B cell (primary cell): ENCODE measurements at regions not wholly inside any gene's neighbourhood (a gene's known extent, or its start where the extent isn't known, plus 50 kb on each side); places are given as distances from the start of the nearest gene placed in this dataset.

Source experiments
- ATAC-seq: fragments of 200-7000 bp; cut with Tn5 transposase; one replicate; pipeline ENCODE4 v1.10.0; 2021; ENCODE audit warnings: low read depth, mild to moderate bottlenecking, moderate number of reproducible peaks, moderate library complexity
- CTCF ChIA-PET: fragments of 350-600 bp; sonication (Branson Sonifier 250); formaldehyde crosslinking; loops from one replicate; lab custom pipeline; 2021; ENCODE audit warnings: antibody characterized with exemption, inconsistent platforms; lab: Charles Lee
- POLR2A ChIA-PET: fragments of 350-600 bp; sonication (Branson Sonifier 250); formaldehyde crosslinking; loops from one replicate; lab custom pipeline; 2021; ENCODE audit warnings: antibody characterized with exemption; lab: Charles Lee
- DNase-seq: peaks from one replicate; pipeline ENCODE4 v3.0.0; 2013
- H2AFZ ChIP-seq: 2 replicates; pipeline ENCODE4 v1.6.1; 2012; ENCODE audit warnings: mild to moderate bottlenecking, low read depth, low read length; ENCODE audit not compliant: insufficient read depth, poor library complexity, severe bottlenecking
- H3K27ac ChIP-seq, 2 donors: 1 replicate in 1 of 2; 2 replicates in 1 of 2; pipeline ENCODE4 v1.5.1; 2012 to 2013; ENCODE audit warnings: low read length in 2 of 2, mild to moderate bottlenecking in 2 of 2, moderate library complexity in 1 of 2
- H3K27me3 ChIP-seq, 4 experiments: fragments of 200-600 bp in 1 of 4; sonication (generic) in 1 of 4; replicated peaks in 1 of 4; 1 replicate in 2 of 4; 2 replicates in 2 of 4; pipeline versions ENCODE4 v1.6.1 to v1.7.0; 2013 to 2016; ENCODE audit warnings: low read length in 3 of 4, mild to moderate bottlenecking in 2 of 4, mixed read lengths in 1 of 4, moderate library complexity in 1 of 4; ENCODE audit not compliant: insufficient read depth in 4 of 4, control insufficient read depth in 3 of 4; ENCODE audit errors: control extremely low read depth in 1 of 4
- H3K36me3 ChIP-seq, 2 experiments: replicated peaks in 1 of 2; 1 replicate in 1 of 2; 2 replicates in 1 of 2; pipeline versions ENCODE4 v1.6.1 to v1.7.1; 2013; ENCODE audit warnings: low read length in 1 of 2; ENCODE audit not compliant: insufficient read depth in 2 of 2, control insufficient read depth in 1 of 2; ENCODE audit errors: control extremely low read depth in 1 of 2, extremely low read depth in 1 of 2
- H3K4me1 ChIP-seq, 2 donors: fragments of 200-600 bp in 1 of 2; sonication (generic) in 1 of 2; 1 replicate in 1 of 2; 2 replicates in 1 of 2; pipeline versions ENCODE4 v1.5.1 to v1.6.1; 2013 to 2017; ENCODE audit warnings: low read length in 2 of 2; ENCODE audit not compliant: control insufficient read depth in 2 of 2, insufficient read depth in 2 of 2
- H3K4me2 ChIP-seq: replicated peaks from 2 replicates; pipeline ENCODE3; 2012; ENCODE audit warnings: mild to moderate bottlenecking, low read depth, low read length; ENCODE audit not compliant: poor library complexity, severe bottlenecking
- H3K4me3 ChIP-seq, 5 experiments: fragments of 200-600 bp in 1 of 5; sonication (generic) in 1 of 5; 1 replicate in 3 of 5; 2 replicates in 2 of 5; pipeline versions ENCODE4 v1.5.1 to v1.7.0; 2011 to 2016; ENCODE audit warnings: low read length in 4 of 5, mild to moderate bottlenecking in 4 of 5, low read depth in 2 of 5, control low read depth in 1 of 5, moderate library complexity in 1 of 5; ENCODE audit not compliant: insufficient read depth in 1 of 5; ENCODE audit errors: control extremely low read depth in 1 of 5, extremely low read depth in 1 of 5
- H3K79me2 ChIP-seq: fragments of 200-600 bp; sonication (generic); one replicate; pipeline ENCODE4 v1.6.0; 2016; ENCODE audit warnings: low read length; ENCODE audit not compliant: control insufficient read depth, insufficient read depth
- H3K9ac ChIP-seq: fragments of 200-600 bp; sonication (generic); 2 replicates; pipeline ENCODE4 v1.6.1; 2017; ENCODE audit warnings: mild to moderate bottlenecking, low read length, moderate library complexity
- H3K9me3 ChIP-seq, 3 donors: one replicate each; pipeline versions ENCODE4 v1.6.1 to v1.7.1; 2013; ENCODE audit warnings: low read length in 2 of 3; ENCODE audit not compliant: control insufficient read depth in 2 of 3, insufficient read depth in 1 of 3; ENCODE audit errors: control extremely low read depth in 1 of 3
- H4K20me1 ChIP-seq: 2 replicates; pipeline ENCODE4 v1.6.0; 2012; ENCODE audit warnings: mild to moderate bottlenecking, low read length; ENCODE audit not compliant: insufficient read depth, control insufficient read depth, poor library complexity, severe bottlenecking
- H3K27ac Mint-ChIP-seq: one replicate; pipeline ENCODE4 v1.8.0; 2021; ENCODE audit warnings: mixed read lengths
- H3K27me3 Mint-ChIP-seq: one replicate; pipeline ENCODE4 v1.8.0; 2021; ENCODE audit warnings: mixed read lengths
- H3K4me1 Mint-ChIP-seq: one replicate; pipeline ENCODE4 v1.8.0; 2021; ENCODE audit warnings: mixed read lengths
- H3K4me3 Mint-ChIP-seq: one replicate; pipeline ENCODE4 v1.8.0; 2021; ENCODE audit warnings: mixed read lengths
- H3K9me3 Mint-ChIP-seq: one replicate; pipeline ENCODE4 v1.8.0; 2022; ENCODE audit warnings: mixed read lengths; ENCODE audit not compliant: insufficient read depth
- CTCF ChIP-seq: fragments of 200-600 bp; IDR thresholded peaks from one replicate; pipeline ENCODE4 v1.8.0; 2022; ENCODE audit warnings: antibody characterized with exemption, mild to moderate bottlenecking
- EZH2 ChIP-seq: IDR thresholded peaks from 2 replicates; pipeline ENCODE4 v1.6.1; 2012; ENCODE audit warnings: borderline replicate concordance, low read depth, mild to moderate bottlenecking, moderate library complexity, low read length; ENCODE audit not compliant: insufficient read depth, poor library complexity, severe bottlenecking
- WGBS: methylation state at CpG from one replicate; pipeline ENCODE4 v1.1.5; 2013; ENCODE audit warnings: missing lambda C conversion rate; ENCODE audit not compliant: insufficient coverage; 5-methylcytosine and 5-hydroxymethylcytosine counted together
- intact Hi-C: fragments of 100-400 bp; cut with micrococcal nuclease; formaldehyde crosslinking; loops from one replicate; pipeline ENCODE4 v1.10.0; 2022

- CTCF ChIA-PET = no interaction called here
- Histone ChIP-seq H3K9ac (no peak overlapping the region), H3K9me3 (no peaks in the 10 kb centered on the region), H3K27me3 (no peaks in the 10 kb centered on the region), H3K27ac (no peak overlapping the region), H3K36me3 (no peaks in the 10 kb centered on the region), H3K79me2 (no peaks in the 10 kb centered on the region), H2AFZ (no peak overlapping the region), H3K4me2 (no peak overlapping the region), H4K20me1 (no peaks in the 10 kb centered on the region), H3K4me1 (no peaks in the 10 kb centered on the region), H3K4me3 (no peak overlapping the region)
- intact Hi-C loops = no loop called here
- Mint-ChIP-seq H3K27ac (no peak overlapping the region), H3K9me3 (no peaks in the 10 kb centered on the region), H3K4me3 (no peak overlapping the region), H3K27me3 (peaks cover 4% of the 10 kb centered on the region), H3K4me1 (no peaks in the 10 kb centered on the region)
- WGBS = no CpG with 5 or more reads among the region's 1 CpG
- DNase-seq = no peak
- ATAC-seq = no peak
- TF ChIP-seq EZH2 (no peak), CTCF (no peak)
- POLR2A ChIA-PET = no interaction called here
Observed at GRCh38 chrX:22338740-22339139, 66.0 kb downstream of the CBLL2 start.

- CTCF ChIA-PET = no interaction called here
- H3K27me3 Mint-ChIP-seq = peaks cover 4% of the 10 kb centered on the region
- H3K4me3 Mint-ChIP-seq = no peak overlapping the region
- H3K27ac Mint-ChIP-seq = no peak overlapping the region
- ATAC-seq (no peak), DNase-seq (no peak)
- no peak overlapping the region for H3K27ac ChIP-seq
- no peaks in the 10 kb centered on the region for H3K9me3 Mint-ChIP-seq
- no peaks in the 10 kb centered on the region for H3K9me3 ChIP-seq
- no peaks in the 10 kb centered on the region for H3K4me1 ChIP-seq
- H3K79me2 ChIP-seq = no peaks in the 10 kb centered on the region
- no peaks in the 10 kb centered on the region for H4K20me1 ChIP-seq
- no CpG with 5 or more reads among the region's 1 CpG for WGBS
- no peak overlapping the region for H3K4me2 ChIP-seq
- POLR2A ChIA-PET = no interaction called here
- H3K4me3 ChIP-seq = no peak overlapping the region
- H3K9ac ChIP-seq = no peak overlapping the region
- intact Hi-C loops = no loop called here
- no peaks in the 10 kb centered on the region for H3K4me1 Mint-ChIP-seq
- H2AFZ ChIP-seq = no peak overlapping the region
- no peaks in the 10 kb centered on the region for H3K36me3 ChIP-seq
- no peak for TF ChIP-seq EZH2
- no peak for TF ChIP-seq CTCF
- H3K27me3 ChIP-seq = no peaks in the 10 kb centered on the region
Observed at GRCh38 chrX:22339459-22339858, 66.7 kb downstream of the CBLL2 start.
